ENCODE measurements at regions not wholly inside any gene's neighbourhood (a gene's known extent, or its start where the extent isn't known, plus 50 kb on each side); places are given as distances from the start of the nearest gene placed in this dataset.

GRCh38 chr2:66686755-66687154, 251.8 kb downstream of the MEIS1 start:
- no peaks in the 10 kb centered on the region for H3K9me1 ChIP-seq (replicated peaks; ENCODE audit: control insufficient read depth, extremely low read depth, insufficient read depth, low read length)
- H3K4me3 ChIP-seq (replicated peaks in 1 of 3; ENCODE audit: insufficient read depth in 1 of 3, low read depth in 1 of 3, low read length in 3 of 3): no peak overlapping the region
- DNase-seq (ENCODE audit: low read depth, low spot score) (no peak), FAIRE-seq (no peak)
- H3K79me2 ChIP-seq (ENCODE audit: control insufficient read depth, insufficient read depth, low read length): no peaks in the 10 kb centered on the region
- CTCF ChIA-PET: no interaction called here
- BruUV-seq (replicated peaks): no TSS peak
- TF ChIP-seq POLR2AphosphoS5 (IDR thresholded peaks at IDR 0.05; ENCODE audit: insufficient read depth, low read depth, low read length): no peak
- no peak for TF ChIP-seq EZH2 (IDR thresholded peaks at IDR 0.05; ENCODE audit: borderline replicate concordance, low read depth, low read length, severe bottlenecking)
- TF ChIP-seq, protein P1, sequence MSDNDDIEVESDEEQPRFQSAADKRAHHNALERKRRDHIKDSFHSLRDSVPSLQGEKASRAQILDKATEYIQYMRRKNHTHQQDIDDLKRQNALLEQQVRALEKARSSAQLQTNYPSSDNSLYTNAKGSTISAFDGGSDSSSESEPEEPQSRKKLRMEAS (IDR thresholded peaks at IDR 0.05; ENCODE audit: insufficient read depth, insufficient read length): no peak
- no peak for TF ChIP-seq JUN (IDR thresholded peaks at IDR 0.05; ENCODE audit: borderline replicate concordance, insufficient read depth, insufficient read length, low read depth)
- no peak for TF ChIP-seq FOS (IDR thresholded peaks at IDR 0.05; ENCODE audit: borderline replicate concordance, insufficient read depth, low read length)
- no peak for TF ChIP-seq POLR2A (IDR thresholded peaks at IDR 0.05; ENCODE audit: low read depth, low read length)
- no peak for TF ChIP-seq GATA2 (IDR thresholded peaks at IDR 0.05; ENCODE audit: insufficient read depth, insufficient read length, low read depth, low read length)
- H3K4me2 ChIP-seq (ENCODE audit: insufficient read depth, low read length): no peak overlapping the region
- no peaks in the 10 kb centered on the region for H3K36me3 ChIP-seq (ENCODE audit: control insufficient read depth in 2 of 2, extremely low read depth in 1 of 2, insufficient read depth in 2 of 2, low read length in 2 of 2)
- H3K9ac ChIP-seq (replicated peaks; ENCODE audit: extremely low read depth, insufficient read depth, low read length): no peak overlapping the region
- no peaks in the 10 kb centered on the region for H3K4me1 ChIP-seq (ENCODE audit: control insufficient read depth, extremely low read depth, insufficient read depth, low read length)
- no peaks in the 10 kb centered on the region for H3K27me3 ChIP-seq (ENCODE audit: control insufficient read depth in 2 of 2, insufficient read depth in 2 of 2, low read length in 2 of 2)
- intact Hi-C loops (cut with micrococcal nuclease) (no loop called here), dilution Hi-C loops (cut with MboI; ENCODE audit: extremely low pct_ligation_motif_present, low sequenced_read_pairs) (no loop called here)
- no peak overlapping the region for H3K27ac ChIP-seq (ENCODE audit: insufficient read depth, low read depth, low read length)
- POLR2A ChIA-PET: no interaction called here
- H3K9me3 ChIP-seq (replicated peaks; ENCODE audit: control insufficient read depth, insufficient read depth, low read length): no peaks in the 10 kb centered on the region
- no peak overlapping the region for H2AFZ ChIP-seq (ENCODE audit: low read depth, low read length)
- no peaks in the 10 kb centered on the region for H4K20me1 ChIP-seq (replicated peaks; ENCODE audit: control insufficient read depth, extremely low read depth, insufficient read depth, low read length)

DNA sequence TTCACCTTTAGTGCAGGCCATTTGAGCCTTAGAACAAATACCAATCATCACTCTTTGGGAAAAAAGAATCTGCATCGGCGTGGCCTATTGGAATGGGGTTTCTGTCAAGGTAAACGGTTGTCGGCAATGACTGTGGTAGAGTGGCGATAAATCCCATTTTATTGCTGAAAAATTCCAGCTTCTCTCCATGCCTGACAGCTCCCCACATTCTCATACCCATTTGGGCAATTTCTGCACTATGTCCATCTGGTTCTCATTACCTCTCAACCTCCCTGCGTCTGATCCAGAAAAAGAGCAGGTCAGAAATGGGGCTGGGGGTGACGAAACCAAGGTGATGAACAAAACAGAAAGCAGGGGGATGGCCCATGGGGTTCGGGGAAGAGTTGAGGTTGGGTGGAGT, 254.0 kb downstream of the MEIS1 start:
- ChIA-PET POLR2A (no interaction called here), CTCF (interaction anchor here (1.4 kb wide), 1 partner anchor 1342 kb away, joined by 3 read pairs; no protein-coding TSS in a partner anchor)
- DNase-seq (ENCODE audit: low read depth, low spot score) (no peak), FAIRE-seq (no peak)
- dilution Hi-C loops (cut with MboI; ENCODE audit: extremely low pct_ligation_motif_present, low sequenced_read_pairs) (no loop called here), intact Hi-C loops (cut with micrococcal nuclease) (no loop called here)
- Histone ChIP-seq H3K36me3 (ENCODE audit: control insufficient read depth in 2 of 2, extremely low read depth in 1 of 2, insufficient read depth in 2 of 2, low read length in 2 of 2) (no peaks in the 10 kb centered on the region), H3K9me3 (replicated peaks; ENCODE audit: control insufficient read depth, insufficient read depth, low read length) (no peaks in the 10 kb centered on the region), H2AFZ (ENCODE audit: low read depth, low read length) (no peak overlapping the region), H3K4me1 (ENCODE audit: control insufficient read depth, extremely low read depth, insufficient read depth, low read length) (no peaks in the 10 kb centered on the region), H3K4me2 (ENCODE audit: insufficient read depth, low read length) (no peak overlapping the region), H3K9ac (replicated peaks; ENCODE audit: extremely low read depth, insufficient read depth, low read length) (no peak overlapping the region), H4K20me1 (replicated peaks; ENCODE audit: control insufficient read depth, extremely low read depth, insufficient read depth, low read length) (no peaks in the 10 kb centered on the region), H3K9me1 (replicated peaks; ENCODE audit: control insufficient read depth, extremely low read depth, insufficient read depth, low read length) (no peaks in the 10 kb centered on the region), H3K4me3 (replicated peaks in 1 of 3; ENCODE audit: insufficient read depth in 1 of 3, low read depth in 1 of 3, low read length in 3 of 3) (no peak overlapping the region), H3K79me2 (ENCODE audit: control insufficient read depth, insufficient read depth, low read length) (no peaks in the 10 kb centered on the region), H3K27me3 (ENCODE audit: control insufficient read depth in 2 of 2, insufficient read depth in 2 of 2, low read length in 2 of 2) (no peaks in the 10 kb centered on the region), H3K27ac (ENCODE audit: insufficient read depth, low read depth, low read length) (no peak overlapping the region)
- TF ChIP-seq POLR2AphosphoS5 (IDR thresholded peaks at IDR 0.05; ENCODE audit: insufficient read depth, low read depth, low read length) (no peak), JUN (IDR thresholded peaks at IDR 0.05; ENCODE audit: borderline replicate concordance, insufficient read depth, insufficient read length, low read depth) (no peak), EZH2 (IDR thresholded peaks at IDR 0.05; ENCODE audit: borderline replicate concordance, low read depth, low read length, severe bottlenecking) (no peak)
- BruUV-seq (replicated peaks): no TSS peak

Measured in endothelial cell of umbilical vein (primary cell).